GM11168 (cell line): ENCODE measurements at regions not wholly inside any gene's neighbourhood (a gene's known extent, or its start where the extent isn't known, plus 50 kb on each side); places are given as distances from the start of the nearest gene placed in this dataset.
"Not testable (repeated sequence)": the region's sequence is repeated elsewhere in the genome, so short reads cannot be mapped to it uniquely, and the experiment has no call there.

Experiments
- in situ Hi-C: fragments of 300-500 bp; cut with MboI; formaldehyde crosslinking; loops from one replicate; pipeline ENCODE4 v1.12.0; 2022; ENCODE audit warnings: low sequenced_read_pairs; ENCODE audit not compliant: unreplicated experiment

- in situ Hi-C loops: no loop called here
These were observed 2101.0 kb downstream of the NCAM2 start for GRCh38 chr21:23099185-23099584.

DNA sequence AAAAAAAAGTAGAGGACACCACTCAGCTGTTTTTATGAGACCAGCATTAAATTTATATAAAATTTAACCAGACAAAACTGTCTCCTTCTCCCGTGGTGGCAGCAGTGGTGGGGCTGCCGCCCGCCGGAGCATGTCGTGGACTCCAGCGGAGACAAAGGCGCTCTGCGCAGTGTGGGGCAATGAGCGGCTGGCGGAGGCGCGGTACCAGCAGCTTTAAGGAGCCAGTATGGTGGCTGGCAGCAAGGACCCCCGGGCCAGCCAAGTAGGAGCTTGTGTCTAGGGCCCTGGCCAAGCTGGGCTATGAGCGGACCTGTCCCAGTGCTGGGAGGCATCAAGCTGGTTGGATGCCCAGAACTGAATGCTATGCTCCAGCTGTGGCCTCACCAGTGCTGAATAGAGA is 2102.9 kb downstream of the NCAM2 start:
- in situ Hi-C loops: no loop called here

DNA sequence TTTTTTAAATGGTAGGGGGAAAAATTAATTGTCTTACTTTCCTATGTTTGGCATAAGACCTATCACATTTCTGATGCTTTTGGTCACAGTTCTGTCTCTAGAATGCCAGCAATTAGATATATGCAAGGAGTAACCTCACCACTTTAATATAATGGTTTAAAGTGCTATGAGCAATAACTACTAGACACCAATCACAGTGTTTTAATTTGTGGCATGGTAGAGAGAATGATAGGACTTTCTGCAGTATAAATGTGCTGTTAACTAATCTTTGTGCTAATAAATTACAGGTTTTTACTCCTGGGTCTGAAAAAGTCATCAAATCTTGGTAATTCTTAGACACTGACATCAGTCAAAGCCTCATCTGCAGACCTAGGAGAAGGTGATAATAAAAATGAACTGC is 2110.3 kb downstream of the NCAM2 start:
- in situ Hi-C loops: no loop called here

DNA sequence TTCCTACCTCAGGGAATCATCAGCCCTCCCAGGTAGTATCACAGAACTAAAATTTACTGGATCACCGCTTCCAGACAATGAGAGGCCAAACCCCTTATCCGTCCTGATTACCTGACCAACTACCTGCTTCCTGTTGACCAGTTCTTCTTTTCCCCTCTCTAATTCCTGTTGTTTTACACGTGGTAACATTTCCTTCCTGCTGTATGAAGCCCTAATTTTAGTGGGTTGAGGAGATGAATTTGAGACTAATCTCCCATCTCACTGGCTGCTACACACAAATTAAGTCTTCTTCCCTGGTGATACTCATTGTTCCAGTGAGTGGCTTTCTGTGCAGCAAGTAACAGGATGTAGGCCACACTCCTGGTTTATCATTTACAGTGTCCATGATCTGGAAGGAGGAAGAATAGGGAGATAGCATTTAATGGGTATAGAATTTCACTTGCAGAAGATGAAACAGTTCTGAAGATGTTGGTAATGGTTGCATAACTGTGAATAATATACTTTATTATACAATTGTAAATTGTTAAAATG is 2112.9 kb downstream of the NCAM2 start:
- in situ Hi-C loops: no loop called here

- in situ Hi-C loops: no loop called here
These were observed 2121.3 kb downstream of the NCAM2 start for GRCh38 chr21:23119491-23119890.

DNA sequence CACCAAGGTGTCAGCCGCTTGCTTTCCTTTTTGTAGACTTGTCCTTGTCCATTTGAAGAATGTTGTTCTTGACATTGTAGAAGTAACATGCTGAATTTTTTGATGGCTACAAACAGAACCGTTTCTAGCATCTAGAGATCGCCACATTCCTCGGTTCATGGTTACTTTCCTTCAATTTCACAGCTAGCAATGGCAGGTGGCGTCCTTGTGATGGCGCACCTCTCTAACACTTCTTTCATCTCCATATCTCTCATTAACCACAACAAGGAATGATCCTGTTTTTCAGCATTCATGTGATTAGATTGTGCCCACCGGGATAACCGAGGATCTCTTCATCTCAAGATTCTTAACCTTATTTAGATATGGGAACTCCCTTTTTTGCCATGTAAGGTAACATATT is 2129.8 kb downstream of the NCAM2 start:
- in situ Hi-C loops: no loop called here

GRCh38 chr21:23130308-23130707 is 2132.1 kb downstream of the NCAM2 start:
- in situ Hi-C loops: no loop called here

- in situ Hi-C loops: no loop called here
These were observed 2133.0 kb downstream of the NCAM2 start for GRCh38 chr21:23131177-23131576.

DNA sequence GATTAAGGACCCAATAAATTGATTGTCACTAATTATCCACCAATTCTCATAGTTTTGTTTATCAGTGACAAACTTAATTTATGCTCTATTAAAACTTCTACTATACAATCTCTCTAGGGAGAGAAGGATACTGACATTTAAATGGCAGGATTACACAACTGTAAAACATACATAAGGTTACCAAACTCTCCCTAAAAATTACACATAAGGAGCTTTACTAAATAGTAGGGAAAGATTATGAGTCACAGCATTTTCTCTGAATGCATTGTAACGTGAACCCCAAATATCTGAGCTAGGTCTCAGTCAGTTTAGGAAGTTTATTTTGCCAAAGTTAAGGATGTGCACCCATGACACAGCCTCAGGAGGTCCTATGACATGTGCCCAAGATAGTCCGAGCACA is 2140.6 kb downstream of the NCAM2 start:
- in situ Hi-C loops: no loop called here

DNA sequence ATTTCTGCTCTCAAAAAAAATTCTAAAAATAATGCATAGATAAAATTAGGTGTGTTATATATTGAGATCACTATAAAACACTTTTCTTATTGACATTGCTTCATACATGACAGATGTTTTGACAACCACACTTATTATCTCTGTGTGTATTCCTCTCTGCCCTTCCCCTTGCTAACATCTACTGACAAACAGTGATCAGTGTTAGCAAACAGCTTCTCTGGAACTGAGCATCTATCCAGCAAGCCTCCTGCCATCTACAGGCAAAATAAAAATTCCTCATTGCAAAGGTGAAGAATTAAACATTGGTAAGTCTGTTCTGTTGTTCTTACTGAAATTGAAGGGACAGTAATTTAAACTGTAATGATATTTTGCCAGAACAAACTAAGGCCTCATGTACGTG is 2153.9 kb downstream of the NCAM2 start:
- in situ Hi-C loops: no loop called here

DNA sequence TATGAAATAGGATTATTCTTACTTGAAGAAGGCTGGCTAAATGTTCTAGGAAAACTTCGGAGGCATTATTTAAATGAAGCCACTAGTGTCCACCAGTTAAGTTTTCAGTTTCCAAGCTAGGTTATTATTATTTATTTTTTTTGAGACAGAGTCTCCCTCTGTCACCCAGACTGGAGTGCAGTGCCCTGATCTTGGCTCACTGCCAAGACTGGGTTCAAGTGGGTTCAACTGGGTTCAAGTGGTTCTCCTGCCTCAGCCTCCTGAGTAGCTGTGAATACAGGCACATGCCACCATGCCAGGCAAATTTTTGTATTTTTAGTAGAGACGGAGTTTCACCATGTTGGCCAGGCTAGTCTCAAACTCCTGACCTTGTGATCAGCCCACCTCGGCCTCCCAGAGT is 2155.6 kb downstream of the NCAM2 start:
- in situ Hi-C loops: not testable (repeated sequence)

- in situ Hi-C loops: no loop called here
These were observed 2157.1 kb downstream of the NCAM2 start for GRCh38 chr21:23155281-23155680.

- in situ Hi-C loops: no loop called here
These were observed 2162.7 kb downstream of the NCAM2 start for GRCh38 chr21:23160914-23161313.

GRCh38 chr21:23162198-23162946 is 2164.2 kb downstream of the NCAM2 start:
- in situ Hi-C loops: no loop called here
